GM12874 (cell line): ENCODE measurements at regions not wholly inside any gene's neighbourhood (a gene's known extent, or its start where the extent isn't known, plus 50 kb on each side); places are given as distances from the start of the nearest gene placed in this dataset.

Experiments
- CTCF ChIP-seq: IDR thresholded peaks from 2 replicates; pipeline ENCODE4 v1.5.1; 2011; ENCODE audit warnings: low read depth, mild to moderate bottlenecking, control low read depth, low read length, moderate library complexity; ENCODE audit not compliant: insufficient read depth

- TF ChIP-seq CTCF = no peak
Measured at GRCh38 chr2:149732001-149732685, 144.6 kb upstream of the MMADHC start.

GRCh38 chr2:149731079-149731478 is 143.5 kb upstream of the MMADHC start:
- TF ChIP-seq CTCF = no peak

- TF ChIP-seq CTCF = no peak
Measured at GRCh38 chr2:149729586-149729985, 142.0 kb upstream of the MMADHC start.

- TF ChIP-seq CTCF = no peak
Measured at GRCh38 chr2:149727927-149728326, 140.4 kb upstream of the MMADHC start.

- TF ChIP-seq CTCF = no peak
Measured at GRCh38 chr2:149725234-149725633, 137.7 kb upstream of the MMADHC start.

- no peak for TF ChIP-seq CTCF
Measured at GRCh38 chr2:149724091-149724490, 136.5 kb upstream of the MMADHC start.

- no peak for TF ChIP-seq CTCF
Measured at GRCh38 chr2:149720615-149721014, 133.0 kb upstream of the MMADHC start.
